Right lung (tissue), 2 donors: ENCODE measurements at regions not wholly inside any gene's neighbourhood (a gene's known extent, or its start where the extent isn't known, plus 50 kb on each side); places are given as distances from the start of the nearest gene placed in this dataset.

Experiments
- DNase-seq, 2 donors: peaks; one replicate each; pipeline ENCODE4 v3.0.0-alpha.2; 2013

- no peak for DNase-seq
Observed at GRCh38 chr6:105966481-105966880, 119.7 kb upstream of the PRDM1 start.

- DNase-seq: no peak
Observed at GRCh38 chr6:105964979-105965760, 121.0 kb upstream of the PRDM1 start.

GRCh38 chr6:105954148-105954547, 132.0 kb upstream of the PRDM1 start:
- no peak for DNase-seq

GRCh38 chr6:105952772-105953690, 133.1 kb upstream of the PRDM1 start:
- DNase-seq: no peak

- no peak for DNase-seq
Observed at GRCh38 chr6:105952326-105952725, 133.8 kb upstream of the PRDM1 start.

- DNase-seq: no peak
Observed at GRCh38 chr6:105951322-105951721, 134.8 kb upstream of the PRDM1 start.

GRCh38 chr6:105949869-105950268, 136.3 kb upstream of the PRDM1 start:
- DNase-seq: no peak

- DNase-seq: no peak
Observed at GRCh38 chr6:105943514-105943913, 142.6 kb upstream of the PRDM1 start.

GRCh38 chr6:105941621-105942412, 144.3 kb upstream of the PRDM1 start:
- no peak for DNase-seq

- DNase-seq: no peak
Observed at GRCh38 chr6:105940990-105941389, 145.1 kb upstream of the PRDM1 start.

- DNase-seq: no peak
Observed at GRCh38 chr6:105936972-105937371, 149.2 kb upstream of the PRDM1 start.

GRCh38 chr6:105935416-105935815, 150.7 kb upstream of the PRDM1 start:
- no peak for DNase-seq

- no peak for DNase-seq
Observed at GRCh38 chr6:105934708-105935107, 151.4 kb upstream of the PRDM1 start.

- no peak for DNase-seq
Observed at GRCh38 chr6:105932440-105932839, 153.7 kb upstream of the PRDM1 start.

- DNase-seq: no peak
Observed at GRCh38 chr6:105929626-105930025, 156.5 kb upstream of the PRDM1 start.

- DNase-seq: no peak
Observed at GRCh38 chr6:105926318-105926717, 159.8 kb upstream of the PRDM1 start.

GRCh38 chr6:105925706-105926105, 160.4 kb upstream of the PRDM1 start:
- no peak for DNase-seq

- DNase-seq: no peak
Observed at GRCh38 chr6:105921781-105922180, 164.4 kb upstream of the PRDM1 start.

GRCh38 chr6:105920071-105920470, 166.1 kb upstream of the PRDM1 start:
- DNase-seq: no peak

GRCh38 chr6:105917038-105917695, 169.0 kb upstream of the PRDM1 start:
- no peak for DNase-seq

- DNase-seq: no peak
Observed at GRCh38 chr6:105911106-105911629, 175.0 kb upstream of the PRDM1 start.
